ENCODE measurements at regions not wholly inside any gene's neighbourhood (a gene's known extent, or its start where the extent isn't known, plus 50 kb on each side); places are given as distances from the start of the nearest gene placed in this dataset.

GRCh38 chr5:56460195-56460546 is 227.0 kb upstream of the ANKRD55 start:
- H3K4me3 ChIP-seq (replicated peaks; ENCODE audit: low read depth, low read length) = no peak overlapping the region
- TF ChIP-seq CTCF (IDR thresholded peaks at IDR 0.05; ENCODE audit: low read depth, low read length, missing control alignments) = no peak
- no peak for DNase-seq (ENCODE audit: extremely low read depth, low read depth)

- DNase-seq (ENCODE audit: extremely low read depth, low read depth) = no peak
- TF ChIP-seq CTCF (IDR thresholded peaks at IDR 0.05; ENCODE audit: low read depth, low read length, missing control alignments) = no peak
Observed at GRCh38 chr5:56459394-56460194, 226.5 kb upstream of the ANKRD55 start.

GRCh38 chr5:56457887-56458812 is 225.0 kb upstream of the ANKRD55 start:
- DNase-seq (ENCODE audit: extremely low read depth, low read depth) = no peak
- H3K4me3 ChIP-seq (replicated peaks; ENCODE audit: low read depth, low read length) = no peak overlapping the region
- TF ChIP-seq CTCF (IDR thresholded peaks at IDR 0.05; ENCODE audit: low read depth, low read length, missing control alignments) = no peak

More at GRCh38 chr5:56459394-56460194, 226.5 kb upstream of the ANKRD55 start:
- no peak overlapping the region for H3K4me3 ChIP-seq (replicated peaks; ENCODE audit: low read depth, low read length)

- no peak for DNase-seq (ENCODE audit: extremely low read depth, low read depth)
- no peak overlapping the region for H3K4me3 ChIP-seq (replicated peaks; ENCODE audit: low read depth, low read length)
- no peak for TF ChIP-seq CTCF (IDR thresholded peaks at IDR 0.05; ENCODE audit: low read depth, low read length, missing control alignments)
Observed at GRCh38 chr5:56456002-56456401, 222.9 kb upstream of the ANKRD55 start.

- no peak for TF ChIP-seq CTCF (IDR thresholded peaks at IDR 0.05; ENCODE audit: low read depth, low read length, missing control alignments)
- DNase-seq (ENCODE audit: extremely low read depth, low read depth) = no peak
- H3K4me3 ChIP-seq (replicated peaks; ENCODE audit: low read depth, low read length) = no peak overlapping the region
Observed at GRCh38 chr5:56455417-56455816, 222.3 kb upstream of the ANKRD55 start.

GRCh38 chr5:56454219-56454862 is 221.2 kb upstream of the ANKRD55 start:
- TF ChIP-seq CTCF (IDR thresholded peaks at IDR 0.05; ENCODE audit: low read depth, low read length, missing control alignments) = no peak
- H3K4me3 ChIP-seq (replicated peaks; ENCODE audit: low read depth, low read length) = no peak overlapping the region

More at GRCh38 chr5:56454219-56454862, 221.2 kb upstream of the ANKRD55 start:
- no peak for DNase-seq (ENCODE audit: extremely low read depth, low read depth)
